ENCODE measurements at regions not wholly inside any gene's neighbourhood (a gene's known extent, or its start where the extent isn't known, plus 50 kb on each side); places are given as distances from the start of the nearest gene placed in this dataset.
"Not testable (repeated sequence)": the region's sequence is repeated elsewhere in the genome, so short reads cannot be mapped to it uniquely, and the experiment has no call there.

- no peak for DNase-seq (ENCODE audit: low spot score)
Measured at GRCh38 chr15:69910514-69910913, 187.2 kb downstream of the TLE3 start.

GRCh38 chr15:69912116-69912515 lies 185.6 kb downstream of the TLE3 start:
- DNase-seq (ENCODE audit: low spot score), result no peak

- no peak for DNase-seq (ENCODE audit: low spot score)
Measured at GRCh38 chr15:69914040-69914439, 183.7 kb downstream of the TLE3 start.

GRCh38 chr15:69914960-69915359 lies 182.8 kb downstream of the TLE3 start:
- no peak for DNase-seq (ENCODE audit: low spot score)

- no peak for DNase-seq (ENCODE audit: low spot score)
Measured at GRCh38 chr15:69916169-69916785, 181.4 kb downstream of the TLE3 start.

GRCh38 chr15:69917056-69917455 lies 180.7 kb downstream of the TLE3 start:
- no peak for DNase-seq (ENCODE audit: low spot score)

GRCh38 chr15:69919816-69920215 lies 177.9 kb downstream of the TLE3 start:
- no peak for DNase-seq (ENCODE audit: low spot score)

- no peak for DNase-seq (ENCODE audit: low spot score)
Measured at GRCh38 chr15:69920221-69920620, 177.5 kb downstream of the TLE3 start.

- DNase-seq (ENCODE audit: low spot score), result no peak
Measured at GRCh38 chr15:69921626-69922619, 175.8 kb downstream of the TLE3 start.

- DNase-seq (ENCODE audit: low spot score), result no peak
Measured at GRCh38 chr15:69924531-69924930, 173.2 kb downstream of the TLE3 start.

GRCh38 chr15:69926006-69926405 lies 171.7 kb downstream of the TLE3 start:
- no peak for DNase-seq (ENCODE audit: low spot score)

- no peak for DNase-seq (ENCODE audit: low spot score)
Measured at GRCh38 chr15:69926721-69927120, 171.0 kb downstream of the TLE3 start.

GRCh38 chr15:69928890-69929289 lies 168.8 kb downstream of the TLE3 start:
- not testable (repeated sequence) for DNase-seq (ENCODE audit: low spot score)

- DNase-seq (ENCODE audit: low spot score), result no peak
Measured at GRCh38 chr15:69929905-69930630, 167.6 kb downstream of the TLE3 start.

GRCh38 chr15:69930754-69931153 lies 167.0 kb downstream of the TLE3 start:
- DNase-seq (ENCODE audit: low spot score), result no peak

GRCh38 chr15:69931156-69931555 lies 166.6 kb downstream of the TLE3 start:
- DNase-seq (ENCODE audit: low spot score), result no peak

- no peak for DNase-seq (ENCODE audit: low spot score)
Measured at GRCh38 chr15:69934607-69935006, 163.1 kb downstream of the TLE3 start.

- DNase-seq (ENCODE audit: low spot score), result no peak
Measured at GRCh38 chr15:69939513-69940440, 157.9 kb downstream of the TLE3 start.

GRCh38 chr15:69940441-69941300 lies 157.0 kb downstream of the TLE3 start:
- no peak for DNase-seq (ENCODE audit: low spot score)

GRCh38 chr15:69941301-69941605 lies 156.5 kb downstream of the TLE3 start:
- no peak for DNase-seq (ENCODE audit: low spot score)

Data from umbilical cord (tissue), 1 donor.